ENCODE measurements at regions not wholly inside any gene's neighbourhood (a gene's known extent, or its start where the extent isn't known, plus 50 kb on each side); places are given as distances from the start of the nearest gene placed in this dataset.

DNA sequence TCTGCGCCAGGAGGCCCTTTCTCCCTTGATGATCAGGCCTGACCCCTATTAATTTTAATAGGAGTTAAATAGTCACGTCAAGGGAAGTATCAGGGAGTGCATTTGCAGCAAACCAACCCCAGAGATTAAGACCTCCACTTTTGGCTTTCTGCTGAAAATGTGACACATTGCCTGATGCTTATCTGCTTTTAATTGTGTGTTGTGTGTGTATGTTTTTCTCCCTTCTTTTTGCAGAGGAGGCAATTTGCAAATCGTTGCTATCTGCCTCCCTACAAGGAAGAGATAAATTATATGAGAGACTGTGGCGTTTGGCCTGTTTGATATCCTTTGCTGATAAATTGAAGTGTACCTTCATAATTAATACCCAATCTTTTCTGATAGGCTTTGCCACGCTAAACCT is 822.9 kb downstream of the VRK1 start:
- H3K4me3 ChIP-seq (replicated peaks in 1 of 3; ENCODE audit: insufficient read depth in 1 of 3, low read depth in 1 of 3, low read length in 3 of 3): no peak overlapping the region
- dilution Hi-C loops (cut with MboI; ENCODE audit: extremely low pct_ligation_motif_present, low sequenced_read_pairs): no loop called here
- no peak overlapping the region for H3K4me2 ChIP-seq (ENCODE audit: insufficient read depth, low read length)
- H4K20me1 ChIP-seq (replicated peaks; ENCODE audit: control insufficient read depth, extremely low read depth, insufficient read depth, low read length): no peaks in the 10 kb centered on the region
- H3K9me3 ChIP-seq (replicated peaks; ENCODE audit: control insufficient read depth, insufficient read depth, low read length): peaks cover 7% of the 10 kb centered on the region
- no peaks in the 10 kb centered on the region for H3K36me3 ChIP-seq (ENCODE audit: control insufficient read depth in 2 of 2, extremely low read depth in 1 of 2, insufficient read depth in 2 of 2, low read length in 2 of 2)
- no peaks in the 10 kb centered on the region for H3K9me1 ChIP-seq (replicated peaks; ENCODE audit: control insufficient read depth, extremely low read depth, insufficient read depth, low read length)
- ChIA-PET CTCF (no interaction called here), POLR2A (no interaction called here)
- no peaks in the 10 kb centered on the region for H3K27me3 ChIP-seq (ENCODE audit: control insufficient read depth in 2 of 2, insufficient read depth in 2 of 2, low read length in 2 of 2)
- TF ChIP-seq, protein P1, sequence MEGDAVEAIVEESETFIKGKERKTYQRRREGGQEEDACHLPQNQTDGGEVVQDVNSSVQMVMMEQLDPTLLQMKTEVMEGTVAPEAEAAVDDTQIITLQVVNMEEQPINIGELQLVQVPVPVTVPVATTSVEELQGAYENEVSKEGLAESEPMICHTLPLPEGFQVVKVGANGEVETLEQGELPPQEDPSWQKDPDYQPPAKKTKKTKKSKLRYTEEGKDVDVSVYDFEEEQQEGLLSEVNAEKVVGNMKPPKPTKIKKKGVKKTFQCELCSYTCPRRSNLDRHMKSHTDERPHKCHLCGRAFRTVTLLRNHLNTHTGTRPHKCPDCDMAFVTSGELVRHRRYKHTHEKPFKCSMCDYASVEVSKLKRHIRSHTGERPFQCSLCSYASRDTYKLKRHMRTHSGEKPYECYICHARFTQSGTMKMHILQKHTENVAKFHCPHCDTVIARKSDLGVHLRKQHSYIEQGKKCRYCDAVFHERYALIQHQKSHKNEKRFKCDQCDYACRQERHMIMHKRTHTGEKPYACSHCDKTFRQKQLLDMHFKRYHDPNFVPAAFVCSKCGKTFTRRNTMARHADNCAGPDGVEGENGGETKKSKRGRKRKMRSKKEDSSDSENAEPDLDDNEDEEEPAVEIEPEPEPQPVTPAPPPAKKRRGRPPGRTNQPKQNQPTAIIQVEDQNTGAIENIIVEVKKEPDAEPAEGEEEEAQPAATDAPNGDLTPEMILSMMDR (IDR thresholded peaks at IDR 0.05; ENCODE audit: extremely low read depth in 1 of 2, insufficient read depth in 1 of 2, low read depth in 1 of 2, low read length in 2 of 2): no peak
- TF ChIP-seq MYC (IDR thresholded peaks at IDR 0.05; ENCODE audit: low read depth, low read length) (no peak), POLR2AphosphoS5 (IDR thresholded peaks at IDR 0.05; ENCODE audit: insufficient read depth, low read depth, low read length) (no peak), FOS (IDR thresholded peaks at IDR 0.05; ENCODE audit: borderline replicate concordance, insufficient read depth, low read length) (no peak), JUN (IDR thresholded peaks at IDR 0.05; ENCODE audit: borderline replicate concordance, insufficient read depth, insufficient read length, low read depth) (no peak), GATA2 (IDR thresholded peaks at IDR 0.05; ENCODE audit: insufficient read depth, insufficient read length, low read depth, low read length) (no peak), POLR2A (IDR thresholded peaks at IDR 0.05; ENCODE audit: low read depth, low read length) (no peak), EZH2 (IDR thresholded peaks at IDR 0.05; ENCODE audit: borderline replicate concordance, low read depth, low read length, severe bottlenecking) (no peak)
- TF ChIP-seq, protein P2, sequence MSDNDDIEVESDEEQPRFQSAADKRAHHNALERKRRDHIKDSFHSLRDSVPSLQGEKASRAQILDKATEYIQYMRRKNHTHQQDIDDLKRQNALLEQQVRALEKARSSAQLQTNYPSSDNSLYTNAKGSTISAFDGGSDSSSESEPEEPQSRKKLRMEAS (IDR thresholded peaks at IDR 0.05; ENCODE audit: insufficient read depth, insufficient read length): no peak
- no peak overlapping the region for H3K9ac ChIP-seq (replicated peaks; ENCODE audit: extremely low read depth, insufficient read depth, low read length)
- FAIRE-seq (no peak), DNase-seq (ENCODE audit: low read depth, low spot score) (no peak)
- H3K4me1 ChIP-seq (ENCODE audit: control insufficient read depth, extremely low read depth, insufficient read depth, low read length): no peaks in the 10 kb centered on the region
- BruUV-seq (replicated peaks): no TSS peak
- intact Hi-C loops (cut with micrococcal nuclease): no loop called here
- H3K27ac ChIP-seq (ENCODE audit: insufficient read depth, low read depth, low read length): no peak overlapping the region
- H3K79me2 ChIP-seq (ENCODE audit: control insufficient read depth, insufficient read depth, low read length): no peaks in the 10 kb centered on the region
- H2AFZ ChIP-seq (ENCODE audit: low read depth, low read length): no peak overlapping the region
